GM23338 (cell line): ENCODE measurements at regions not wholly inside any gene's neighbourhood (a gene's known extent, or its start where the extent isn't known, plus 50 kb on each side); places are given as distances from the start of the nearest gene placed in this dataset.

ENCODE experiments used
- ATAC-seq: fragments of 200-7000 bp; cut with Tn5 transposase; 3 replicates; pipeline ENCODE4 v1.9.1; 2020
- DNase-seq: peaks from one replicate; pipeline ENCODE4 v3.0.0-alpha.2; 2015; ENCODE audit warnings: low spot score
- H2AFZ ChIP-seq: fragments of 200-600 bp; sonication (generic); 2 replicates; pipeline ENCODE4 v1.8.0; 2016; ENCODE audit warnings: antibody characterized with exemption, mild to moderate bottlenecking, moderate library complexity
- H3F3A ChIP-seq: fragments of 200-600 bp; sonication (generic); replicated peaks from 2 replicates; pipeline ENCODE4 v1.8.0; 2017; ENCODE audit warnings: antibody characterized with exemption, mixed run types, low read depth
- H3K27ac ChIP-seq: fragments of 200-600 bp; sonication (generic); 2 replicates; pipeline ENCODE4 v1.6.1; 2016; ENCODE audit warnings: low read depth
- H3K27me3 ChIP-seq: fragments of 200-600 bp; sonication (generic); 2 replicates; pipeline ENCODE4 v1.8.0; 2016; ENCODE audit warnings: mild to moderate bottlenecking, mixed run types, moderate library complexity; ENCODE audit not compliant: insufficient read depth
- H3K36me3 ChIP-seq: fragments of 200-600 bp; sonication (generic); 2 replicates; pipeline ENCODE4 v1.8.0; 2016; ENCODE audit warnings: mild to moderate bottlenecking; ENCODE audit not compliant: insufficient read depth
- H3K4me1 ChIP-seq: fragments of 200-600 bp; sonication (generic); 2 replicates; pipeline ENCODE4 v1.8.0; 2016; ENCODE audit warnings: mild to moderate bottlenecking, moderate library complexity; ENCODE audit not compliant: insufficient read depth
- H3K4me2 ChIP-seq: fragments of 200-600 bp; sonication (generic); 2 replicates; pipeline ENCODE4 v1.7.1; 2017; ENCODE audit warnings: mixed run types
- H3K4me3 ChIP-seq: fragments of 200-600 bp; sonication (generic); 2 replicates; pipeline ENCODE4 v1.6.1; 2016; ENCODE audit warnings: mixed run types
- H3K79me2 ChIP-seq: fragments of 200-600 bp; sonication (generic); replicated peaks from 2 replicates; pipeline ENCODE4 v1.8.0; 2017; ENCODE audit warnings: mild to moderate bottlenecking; ENCODE audit not compliant: insufficient read depth
- H3K9me2 ChIP-seq: fragments of 200-600 bp; sonication (generic); 2 replicates; pipeline ENCODE4 v1.8.0; 2017; ENCODE audit not compliant: insufficient read depth
- H4K20me1 ChIP-seq: fragments of 200-600 bp; sonication (generic); replicated peaks from 2 replicates; pipeline ENCODE4 v1.8.0; 2017; ENCODE audit warnings: mild to moderate bottlenecking; ENCODE audit not compliant: insufficient read depth
- H3K27ac Mint-ChIP-seq: 2 replicates; pipeline ENCODE4 v1.8.0; 2020; ENCODE audit warnings: inconsistent platforms, mild to moderate bottlenecking, moderate library complexity, mixed read lengths
- H3K27me3 Mint-ChIP-seq: 3 replicates; pipeline ENCODE4 v1.8.0; 2022; ENCODE audit warnings: low read depth, mild to moderate bottlenecking, moderate library complexity, mixed read lengths, inconsistent platforms; ENCODE audit not compliant: insufficient read depth, poor library complexity
- H3K36me3 Mint-ChIP-seq: 3 replicates; pipeline ENCODE4 v1.8.0; 2021; ENCODE audit warnings: low read depth, mild to moderate bottlenecking, inconsistent platforms, moderate library complexity, mixed read lengths
- H3K4me1 Mint-ChIP-seq: 3 replicates; pipeline ENCODE4 v1.8.0; 2020; ENCODE audit warnings: mild to moderate bottlenecking, inconsistent platforms, mixed read lengths
- H3K4me3 Mint-ChIP-seq: 3 replicates; pipeline ENCODE4 v1.8.0; 2021; ENCODE audit warnings: moderate library complexity, mild to moderate bottlenecking, inconsistent platforms, mixed read lengths
- H3K9me3 Mint-ChIP-seq: 3 replicates; pipeline ENCODE4 v1.8.0; 2020; ENCODE audit warnings: moderate library complexity, mild to moderate bottlenecking, inconsistent platforms, mixed read lengths
- CREB1 ChIP-seq: fragments of 250-450 bp; sonication (Bioruptor Pico); IDR thresholded peaks from 2 replicates; pipeline ENCODE4 v1.5.0; 2020; ENCODE audit warnings: low read depth, mild to moderate bottlenecking, moderate library complexity
- EZH2 ChIP-seq: fragments of 200-600 bp; sonication (generic); IDR thresholded peaks from one replicate; pipeline ENCODE4 v1.8.0; 2017; ENCODE audit warnings: antibody characterized with exemption, mild to moderate bottlenecking, low read depth; ENCODE audit not compliant: unreplicated experiment
- EZH2phosphoT487 ChIP-seq: fragments of 200-600 bp; sonication (generic); IDR thresholded peaks from one replicate; pipeline ENCODE4 v1.8.1; 2018; ENCODE audit warnings: antibody characterized with exemption; ENCODE audit not compliant: unreplicated experiment
- JUNB ChIP-seq: IDR thresholded peaks from one replicate; pipeline ENCODE4 v1.6.1; 2016; ENCODE audit warnings: antibody characterized with exemption; ENCODE audit not compliant: unreplicated experiment
- NANOG ChIP-seq: IDR thresholded peaks from 2 replicates; pipeline ENCODE4 v1.6.1; 2016; ENCODE audit warnings: antibody characterized with exemption, borderline replicate concordance
- POLR2AphosphoS5 ChIP-seq: IDR thresholded peaks from 2 replicates; pipeline ENCODE4 v1.6.1; 2016; ENCODE audit warnings: antibody characterized with exemption, low read depth
- STAT1 ChIP-seq: IDR thresholded peaks from one replicate; pipeline ENCODE4 v1.6.1; 2016; ENCODE audit warnings: antibody characterized with exemption; ENCODE audit not compliant: unreplicated experiment
- ZNF114 ChIP-seq: fragments of 250-450 bp; sonication (Bioruptor Pico); IDR thresholded peaks from 2 replicates; pipeline ENCODE4 v1.5.0; 2020; ENCODE audit warnings: mild to moderate bottlenecking, moderate library complexity
- ZNF331 ChIP-seq: fragments of 250-450 bp; sonication (Bioruptor Pico); IDR thresholded peaks from 2 replicates; pipeline ENCODE4 v1.5.0; 2020; ENCODE audit warnings: low read depth, mild to moderate bottlenecking, moderate library complexity
- ZNF462 ChIP-seq: fragments of 250-450 bp; sonication (Bioruptor Pico); IDR thresholded peaks from 2 replicates; pipeline ENCODE4 v1.5.0; 2020; ENCODE audit warnings: mild to moderate bottlenecking, moderate library complexity
- TF ChIP-seq, protein P1 (sequence below): IDR thresholded peaks from one replicate; pipeline ENCODE4 v1.6.1; 2018; ENCODE audit warnings: antibody characterized with exemption; ENCODE audit not compliant: unreplicated experiment
- TF ChIP-seq, protein P2 (sequence below): IDR thresholded peaks from 2 replicates; pipeline ENCODE4 v1.6.1; 2016; ENCODE audit warnings: antibody characterized with exemption
- TF ChIP-seq, protein P3 (sequence below), 2 experiments: fragments of 200-600 bp in 1 of 2; sonication (generic) in 1 of 2; conservative IDR thresholded peaks; 2 replicates each; pipeline versions ENCODE4 v1.5.1 to v1.6.1; 2016 to 2017; ENCODE audit warnings: antibody characterized with exemption in 2 of 2, low read depth in 2 of 2, mild to moderate bottlenecking in 2 of 2, moderate library complexity in 1 of 2

GRCh38 chr18:72470391-72470790 is 73.8 kb downstream of the CBLN2 start:
- no peak for ATAC-seq
- Histone ChIP-seq H4K20me1 (no peaks in the 10 kb centered on the region), H3K9me2 (no peaks in the 10 kb centered on the region), H3K27me3 (no peaks in the 10 kb centered on the region), H3K79me2 (no peaks in the 10 kb centered on the region), H3F3A (no peaks in the 10 kb centered on the region), H2AFZ (no peak overlapping the region), H3K4me3 (no peak overlapping the region), H3K4me2 (no peak overlapping the region), H3K4me1 (no peaks in the 10 kb centered on the region), H3K27ac (no peak overlapping the region), H3K36me3 (no peaks in the 10 kb centered on the region)
- Mint-ChIP-seq H3K27ac (no peak overlapping the region), H3K36me3 (peaks cover 13% of the 10 kb centered on the region; the same call in 2 of the 3 replicates), H3K27me3 (peaks cover 2% of the 10 kb centered on the region), H3K4me3 (no peak overlapping the region), H3K9me3 (peaks cover 76% of the 10 kb centered on the region), H3K4me1 (no peaks in the 10 kb centered on the region)
- TF ChIP-seq, protein P1, sequence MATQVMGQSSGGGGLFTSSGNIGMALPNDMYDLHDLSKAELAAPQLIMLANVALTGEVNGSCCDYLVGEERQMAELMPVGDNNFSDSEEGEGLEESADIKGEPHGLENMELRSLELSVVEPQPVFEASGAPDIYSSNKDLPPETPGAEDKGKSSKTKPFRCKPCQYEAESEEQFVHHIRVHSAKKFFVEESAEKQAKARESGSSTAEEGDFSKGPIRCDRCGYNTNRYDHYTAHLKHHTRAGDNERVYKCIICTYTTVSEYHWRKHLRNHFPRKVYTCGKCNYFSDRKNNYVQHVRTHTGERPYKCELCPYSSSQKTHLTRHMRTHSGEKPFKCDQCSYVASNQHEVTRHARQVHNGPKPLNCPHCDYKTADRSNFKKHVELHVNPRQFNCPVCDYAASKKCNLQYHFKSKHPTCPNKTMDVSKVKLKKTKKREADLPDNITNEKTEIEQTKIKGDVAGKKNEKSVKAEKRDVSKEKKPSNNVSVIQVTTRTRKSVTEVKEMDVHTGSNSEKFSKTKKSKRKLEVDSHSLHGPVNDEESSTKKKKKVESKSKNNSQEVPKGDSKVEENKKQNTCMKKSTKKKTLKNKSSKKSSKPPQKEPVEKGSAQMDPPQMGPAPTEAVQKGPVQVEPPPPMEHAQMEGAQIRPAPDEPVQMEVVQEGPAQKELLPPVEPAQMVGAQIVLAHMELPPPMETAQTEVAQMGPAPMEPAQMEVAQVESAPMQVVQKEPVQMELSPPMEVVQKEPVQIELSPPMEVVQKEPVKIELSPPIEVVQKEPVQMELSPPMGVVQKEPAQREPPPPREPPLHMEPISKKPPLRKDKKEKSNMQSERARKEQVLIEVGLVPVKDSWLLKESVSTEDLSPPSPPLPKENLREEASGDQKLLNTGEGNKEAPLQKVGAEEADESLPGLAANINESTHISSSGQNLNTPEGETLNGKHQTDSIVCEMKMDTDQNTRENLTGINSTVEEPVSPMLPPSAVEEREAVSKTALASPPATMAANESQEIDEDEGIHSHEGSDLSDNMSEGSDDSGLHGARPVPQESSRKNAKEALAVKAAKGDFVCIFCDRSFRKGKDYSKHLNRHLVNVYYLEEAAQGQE, result no peak
- TF ChIP-seq ZNF114 (CRISPR knock-in tag) (no peak), EZH2 (no peak), CREB1 (CRISPR knock-in tag) (no peak), POLR2AphosphoS5 (no peak), EZH2phosphoT487 (no peak), NANOG (no peak), STAT1 (no peak), JUNB (no peak), ZNF331 (CRISPR knock-in tag) (no peak), ZNF462 (CRISPR knock-in tag) (no peak)
- TF ChIP-seq, protein P2, sequence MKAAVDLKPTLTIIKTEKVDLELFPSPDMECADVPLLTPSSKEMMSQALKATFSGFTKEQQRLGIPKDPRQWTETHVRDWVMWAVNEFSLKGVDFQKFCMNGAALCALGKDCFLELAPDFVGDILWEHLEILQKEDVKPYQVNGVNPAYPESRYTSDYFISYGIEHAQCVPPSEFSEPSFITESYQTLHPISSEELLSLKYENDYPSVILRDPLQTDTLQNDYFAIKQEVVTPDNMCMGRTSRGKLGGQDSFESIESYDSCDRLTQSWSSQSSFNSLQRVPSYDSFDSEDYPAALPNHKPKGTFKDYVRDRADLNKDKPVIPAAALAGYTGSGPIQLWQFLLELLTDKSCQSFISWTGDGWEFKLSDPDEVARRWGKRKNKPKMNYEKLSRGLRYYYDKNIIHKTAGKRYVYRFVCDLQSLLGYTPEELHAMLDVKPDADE, result no peak
- TF ChIP-seq, protein P3, sequence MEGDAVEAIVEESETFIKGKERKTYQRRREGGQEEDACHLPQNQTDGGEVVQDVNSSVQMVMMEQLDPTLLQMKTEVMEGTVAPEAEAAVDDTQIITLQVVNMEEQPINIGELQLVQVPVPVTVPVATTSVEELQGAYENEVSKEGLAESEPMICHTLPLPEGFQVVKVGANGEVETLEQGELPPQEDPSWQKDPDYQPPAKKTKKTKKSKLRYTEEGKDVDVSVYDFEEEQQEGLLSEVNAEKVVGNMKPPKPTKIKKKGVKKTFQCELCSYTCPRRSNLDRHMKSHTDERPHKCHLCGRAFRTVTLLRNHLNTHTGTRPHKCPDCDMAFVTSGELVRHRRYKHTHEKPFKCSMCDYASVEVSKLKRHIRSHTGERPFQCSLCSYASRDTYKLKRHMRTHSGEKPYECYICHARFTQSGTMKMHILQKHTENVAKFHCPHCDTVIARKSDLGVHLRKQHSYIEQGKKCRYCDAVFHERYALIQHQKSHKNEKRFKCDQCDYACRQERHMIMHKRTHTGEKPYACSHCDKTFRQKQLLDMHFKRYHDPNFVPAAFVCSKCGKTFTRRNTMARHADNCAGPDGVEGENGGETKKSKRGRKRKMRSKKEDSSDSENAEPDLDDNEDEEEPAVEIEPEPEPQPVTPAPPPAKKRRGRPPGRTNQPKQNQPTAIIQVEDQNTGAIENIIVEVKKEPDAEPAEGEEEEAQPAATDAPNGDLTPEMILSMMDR (conservative IDR thresholded peaks at IDR 0.05; ENCODE audit: low read depth in 2 of 2), result no peak
- DNase-seq, result no peak
